Calu3 (cell line): ENCODE measurements at regions not wholly inside any gene's neighbourhood (a gene's known extent, or its start where the extent isn't known, plus 50 kb on each side); places are given as distances from the start of the nearest gene placed in this dataset.

Experiments used
- BruUV-seq: library from RNA; stranded (reverse); fragments of 400-500 nt; replicated peaks from 2 replicates; lab custom pipeline; 2021; lab: Mats Ljungman, UMichigan
- CTCF ChIA-PET: fragments of 300-600 bp; sonication (Branson Sonifier 250); formaldehyde crosslinking; loops from one replicate; lab custom pipeline; 2022; ENCODE audit warnings: antibody characterized with exemption; lab: Charles Lee
- DNase-seq: peaks from one replicate; pipeline ENCODE4 v3.0.0; 2022
- H3K27ac Mint-ChIP-seq: one replicate; pipeline ENCODE4 v1.8.0; 2022; ENCODE audit warnings: mixed read lengths; ENCODE audit not compliant: unreplicated experiment
- H3K27me3 Mint-ChIP-seq: one replicate; pipeline ENCODE4 v1.8.0; 2022; ENCODE audit warnings: mixed read lengths; ENCODE audit not compliant: unreplicated experiment
- H3K36me3 Mint-ChIP-seq: one replicate; pipeline ENCODE4 v1.8.0; 2022; ENCODE audit warnings: mild to moderate bottlenecking, moderate library complexity, mixed read lengths; ENCODE audit not compliant: insufficient read depth, unreplicated experiment
- H3K4me1 Mint-ChIP-seq: one replicate; pipeline ENCODE4 v1.8.0; 2022; ENCODE audit warnings: mild to moderate bottlenecking, low read depth, mixed read lengths; ENCODE audit not compliant: unreplicated experiment
- H3K4me3 Mint-ChIP-seq: one replicate; pipeline ENCODE4 v1.8.0; 2022; ENCODE audit warnings: mild to moderate bottlenecking, low read depth, moderate library complexity, mixed read lengths; ENCODE audit not compliant: unreplicated experiment
- H3K9me3 Mint-ChIP-seq: one replicate; pipeline ENCODE4 v1.8.0; 2022; ENCODE audit warnings: low read depth, mixed read lengths; ENCODE audit not compliant: unreplicated experiment
- intact Hi-C: fragments of 100-400 bp; cut with micrococcal nuclease; formaldehyde crosslinking; loops from one replicate; pipeline ENCODE4 v1.10.0; 2022; ENCODE audit not compliant: unreplicated experiment
- TF ChIP-seq, protein P1 (sequence below): fragments of 200-600 bp; IDR thresholded peaks from one replicate; pipeline ENCODE4 v1.8.0; 2022; ENCODE audit warnings: antibody characterized with exemption; ENCODE audit not compliant: unreplicated experiment

DNA sequence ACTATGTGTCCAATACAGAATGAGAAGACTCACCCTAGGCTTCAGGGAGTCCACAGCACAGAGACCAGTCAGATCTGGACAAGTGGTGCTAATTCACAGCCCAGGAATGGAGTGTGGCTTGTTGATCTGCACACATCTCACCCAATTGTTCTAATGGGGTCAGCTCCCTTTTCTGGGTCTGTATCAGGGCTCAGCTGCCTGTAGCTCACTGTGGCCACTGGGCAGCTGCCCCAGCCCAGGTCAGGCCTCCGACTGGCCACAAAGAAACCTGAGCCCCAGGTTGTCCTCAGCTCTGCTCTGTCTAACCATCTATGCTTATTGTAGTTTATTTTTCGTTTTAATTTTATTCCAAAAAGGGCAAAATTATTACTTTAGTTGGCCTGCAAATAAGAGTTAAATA, 202.3 kb upstream of the RAB6C start:
- intact Hi-C loops: loop anchor here (10.0 kb wide), 1 partner anchor 148 kb away; no protein-coding TSS in a partner anchor
- CTCF ChIA-PET: no interaction called here

DNA sequence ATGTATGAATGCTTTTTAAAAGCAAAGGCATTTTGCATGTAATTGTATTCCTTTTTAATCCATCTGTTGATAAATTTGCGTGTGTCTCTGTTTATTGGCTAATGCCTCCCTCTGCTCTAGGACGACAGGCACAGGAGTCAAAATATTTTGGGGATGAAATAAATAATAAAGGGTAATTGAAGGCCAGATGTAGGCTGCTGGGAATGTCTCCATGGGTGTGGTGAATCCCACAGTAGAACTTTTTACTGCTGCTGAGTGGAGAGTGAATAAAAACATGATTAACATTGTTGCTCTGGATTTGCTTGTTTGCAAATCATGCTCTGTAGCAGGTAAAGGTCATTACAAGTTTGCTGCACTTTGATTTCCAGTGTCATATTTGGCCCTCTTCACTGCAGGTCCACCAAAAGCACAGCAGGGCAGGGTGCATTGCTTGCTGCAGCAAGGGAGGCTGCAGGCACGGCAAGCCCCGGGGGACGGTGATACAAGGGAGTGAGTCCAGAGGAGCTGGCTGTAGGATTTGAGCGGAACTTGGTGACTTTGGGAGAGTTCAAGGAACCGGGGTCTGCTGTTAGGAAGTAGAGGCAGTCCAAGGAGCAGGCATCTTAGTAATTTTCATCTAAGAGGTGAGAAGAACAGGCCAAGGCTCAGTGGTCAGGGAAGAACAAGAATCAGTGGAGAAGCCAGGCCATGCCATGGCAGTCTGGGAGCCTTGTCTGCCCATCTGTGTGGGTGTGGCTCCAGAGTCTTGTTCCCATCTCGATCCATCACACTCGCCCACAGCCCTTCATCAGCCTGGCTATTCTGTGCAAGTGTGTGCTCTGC, 201.5 kb upstream of the RAB6C start:
- CTCF ChIA-PET: no interaction called here
- H3K9me3 Mint-ChIP-seq: peaks cover 6% of the 10 kb centered on the region
- TF ChIP-seq, protein P1, sequence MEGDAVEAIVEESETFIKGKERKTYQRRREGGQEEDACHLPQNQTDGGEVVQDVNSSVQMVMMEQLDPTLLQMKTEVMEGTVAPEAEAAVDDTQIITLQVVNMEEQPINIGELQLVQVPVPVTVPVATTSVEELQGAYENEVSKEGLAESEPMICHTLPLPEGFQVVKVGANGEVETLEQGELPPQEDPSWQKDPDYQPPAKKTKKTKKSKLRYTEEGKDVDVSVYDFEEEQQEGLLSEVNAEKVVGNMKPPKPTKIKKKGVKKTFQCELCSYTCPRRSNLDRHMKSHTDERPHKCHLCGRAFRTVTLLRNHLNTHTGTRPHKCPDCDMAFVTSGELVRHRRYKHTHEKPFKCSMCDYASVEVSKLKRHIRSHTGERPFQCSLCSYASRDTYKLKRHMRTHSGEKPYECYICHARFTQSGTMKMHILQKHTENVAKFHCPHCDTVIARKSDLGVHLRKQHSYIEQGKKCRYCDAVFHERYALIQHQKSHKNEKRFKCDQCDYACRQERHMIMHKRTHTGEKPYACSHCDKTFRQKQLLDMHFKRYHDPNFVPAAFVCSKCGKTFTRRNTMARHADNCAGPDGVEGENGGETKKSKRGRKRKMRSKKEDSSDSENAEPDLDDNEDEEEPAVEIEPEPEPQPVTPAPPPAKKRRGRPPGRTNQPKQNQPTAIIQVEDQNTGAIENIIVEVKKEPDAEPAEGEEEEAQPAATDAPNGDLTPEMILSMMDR: no peak
- H3K36me3 Mint-ChIP-seq: no peaks in the 10 kb centered on the region
- H3K4me1 Mint-ChIP-seq: no peaks in the 10 kb centered on the region
- H3K27ac Mint-ChIP-seq: no peak overlapping the region
- H3K4me3 Mint-ChIP-seq: no peak overlapping the region
- H3K27me3 Mint-ChIP-seq: peaks cover 24% of the 10 kb centered on the region
- BruUV-seq: no TSS peak
- DNase-seq: no peak
- intact Hi-C loops: loop anchor here (10.0 kb wide), 1 partner anchor 147 kb away; no protein-coding TSS in a partner anchor

More for the DNA sequence above, 202.3 kb upstream of the RAB6C start:
- no peaks in the 10 kb centered on the region for H3K4me1 Mint-ChIP-seq
- H3K4me3 Mint-ChIP-seq: no peak overlapping the region
- no peaks in the 10 kb centered on the region for H3K36me3 Mint-ChIP-seq
- H3K9me3 Mint-ChIP-seq: peaks cover 6% of the 10 kb centered on the region
- H3K27me3 Mint-ChIP-seq: peaks cover 16% of the 10 kb centered on the region
- TF ChIP-seq, protein P1: no peak
- no peak for DNase-seq
- H3K27ac Mint-ChIP-seq: no peak overlapping the region
- no TSS peak for BruUV-seq

DNA sequence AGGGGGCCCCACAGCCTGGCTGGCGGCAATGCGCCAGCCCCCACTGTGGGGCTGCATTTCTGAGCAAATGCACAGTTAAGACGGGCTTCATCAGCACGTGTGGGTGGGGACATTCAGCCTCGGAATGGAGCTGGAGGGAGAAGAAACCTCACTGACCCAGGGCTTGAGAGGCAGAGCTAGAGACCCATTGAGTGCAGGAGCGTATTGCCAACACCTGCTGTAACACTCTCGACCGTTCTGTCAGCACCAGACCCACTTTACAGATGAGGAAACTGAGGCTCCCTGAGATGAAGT, 200.9 kb upstream of the RAB6C start:
- no peak overlapping the region for H3K27ac Mint-ChIP-seq
- no peaks in the 10 kb centered on the region for H3K36me3 Mint-ChIP-seq
- peaks cover 4% of the 10 kb centered on the region for H3K9me3 Mint-ChIP-seq
- peaks cover 30% of the 10 kb centered on the region for H3K27me3 Mint-ChIP-seq
- TF ChIP-seq, protein P1: no peak
- no peak overlapping the region for H3K4me3 Mint-ChIP-seq
- CTCF ChIA-PET: no interaction called here
- no TSS peak for BruUV-seq
- H3K4me1 Mint-ChIP-seq: no peaks in the 10 kb centered on the region
- DNase-seq: no peak
- intact Hi-C loops: loop anchor here (10.0 kb wide), 1 partner anchor 146 kb away; no protein-coding TSS in a partner anchor

DNA sequence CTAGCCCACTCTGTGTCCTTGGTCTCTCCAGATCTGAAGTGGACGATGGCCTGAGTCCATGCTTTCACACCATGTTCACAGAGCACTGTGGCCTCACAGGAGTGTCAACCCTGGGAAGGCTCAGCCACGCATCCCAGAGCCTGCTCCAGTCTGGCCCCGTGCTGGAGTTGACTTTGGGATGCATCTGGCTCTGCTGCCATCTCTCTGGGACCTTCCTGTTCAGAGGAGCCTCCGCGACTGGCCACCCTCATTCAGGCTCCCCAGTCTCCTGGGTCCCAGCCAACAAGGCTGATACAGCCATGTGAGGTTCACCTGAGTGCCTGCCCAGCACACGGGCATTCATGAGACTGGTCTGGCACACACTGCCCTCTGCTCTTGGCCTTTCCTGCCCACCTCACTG, 199.7 kb upstream of the RAB6C start:
- Mint-ChIP-seq H3K9me3 (peaks cover 3% of the 10 kb centered on the region), H3K4me1 (no peaks in the 10 kb centered on the region), H3K4me3 (no peak overlapping the region), H3K27me3 (peaks cover 36% of the 10 kb centered on the region), H3K36me3 (no peaks in the 10 kb centered on the region), H3K27ac (no peak overlapping the region)
- no TSS peak for BruUV-seq
- intact Hi-C loops: loop anchor here (10.0 kb wide), 1 partner anchor 145 kb away; no protein-coding TSS in a partner anchor
- no peak for DNase-seq
- CTCF ChIA-PET: interaction anchor here (0.6 kb wide), 2 partner anchors 60 to 241 kb away, joined by 4 read pairs; no protein-coding TSS in a partner anchor
- TF ChIP-seq, protein P1: no peak
